Cortex of kidney (tissue), 1 donor: ENCODE measurements at regions not wholly inside any gene's neighbourhood (a gene's known extent, or its start where the extent isn't known, plus 50 kb on each side); places are given as distances from the start of the nearest gene placed in this dataset.

Experiments
- DNase-seq: peaks from one replicate; lab custom pipeline; 2025; lab: John Stamatoyannopoulos, UW

GRCh38 chr5:56588131-56588487 lies 227.2 kb upstream of the MAP3K1 start:
- DNase-seq: no peak

GRCh38 chr5:56587381-56588130 lies 227.8 kb upstream of the MAP3K1 start:
- DNase-seq: no peak

- DNase-seq: no peak
Observed at GRCh38 chr5:56585999-56586691, 229.2 kb upstream of the MAP3K1 start.

GRCh38 chr5:56585461-56585860 lies 229.9 kb upstream of the MAP3K1 start:
- DNase-seq: no peak

- DNase-seq: no peak
Observed at GRCh38 chr5:56581426-56581825, 233.9 kb upstream of the MAP3K1 start.

- no peak for DNase-seq
Observed at GRCh38 chr5:56580864-56581263, 234.5 kb upstream of the MAP3K1 start.

GRCh38 chr5:56575821-56576220 lies 239.5 kb upstream of the MAP3K1 start:
- DNase-seq: no peak

- no peak for DNase-seq
Observed at GRCh38 chr5:56574778-56575177, 240.6 kb upstream of the MAP3K1 start.

- no peak for DNase-seq
Observed at GRCh38 chr5:56569566-56569965, 245.8 kb upstream of the MAP3K1 start.

- no peak for DNase-seq
Observed at GRCh38 chr5:56569076-56569475, 246.3 kb upstream of the MAP3K1 start.

- DNase-seq: no peak
Observed at GRCh38 chr5:56567278-56567677, 248.1 kb upstream of the MAP3K1 start.

GRCh38 chr5:56566374-56567249 lies 248.7 kb upstream of the MAP3K1 start:
- DNase-seq: no peak

- no peak for DNase-seq
Observed at GRCh38 chr5:56565644-56566043, 249.7 kb upstream of the MAP3K1 start.

GRCh38 chr5:56565283-56565615 lies 250.1 kb upstream of the MAP3K1 start:
- DNase-seq: no peak

GRCh38 chr5:56564541-56565282 lies 250.6 kb upstream of the MAP3K1 start:
- no peak for DNase-seq

GRCh38 chr5:56561455-56561854 lies 253.9 kb upstream of the MAP3K1 start:
- DNase-seq: no peak

- DNase-seq: no peak
Observed at GRCh38 chr5:56558131-56558745, 257.1 kb upstream of the MAP3K1 start.

- DNase-seq: no peak
Observed at GRCh38 chr5:56557198-56557597, 258.2 kb upstream of the MAP3K1 start.

GRCh38 chr5:56552612-56553268 lies 262.6 kb upstream of the MAP3K1 start:
- no peak for DNase-seq

- no peak for DNase-seq
Observed at GRCh38 chr5:56550227-56550626, 265.1 kb upstream of the MAP3K1 start.
